ENCODE measurements at regions not wholly inside any gene's neighbourhood (a gene's known extent, or its start where the extent isn't known, plus 50 kb on each side); places are given as distances from the start of the nearest gene placed in this dataset.

GRCh38 chr20:21586682-21587081 is 72.8 kb upstream of the NKX2-2 start:
- Histone ChIP-seq H3K36me3 (ENCODE audit: control insufficient read depth, insufficient read depth, low read length) (no peaks in the 10 kb centered on the region), H3K9me1 (ENCODE audit: insufficient read depth, low read length) (no peaks in the 10 kb centered on the region), H2AFZ (replicated peaks; ENCODE audit: low read length, poor library complexity) (no peak overlapping the region), H4K5ac (ENCODE audit: low read depth, low read length) (no peak overlapping the region), H2BK5ac (ENCODE audit: low read depth, low read length, poor library complexity, severe bottlenecking) (no peak overlapping the region), H3K14ac (replicated peaks; ENCODE audit: low read depth, low read length) (no peak overlapping the region), H3K18ac (ENCODE audit: low read depth, low read length) (no peak overlapping the region), H3K27me3 (ENCODE audit: control insufficient read depth, insufficient read depth, low read length) (no peaks in the 10 kb centered on the region), H2BK20ac (ENCODE audit: low read depth, low read length) (no peak overlapping the region), H3K23ac (ENCODE audit: low read depth, low read length) (no peak overlapping the region), H3K27ac (ENCODE audit: insufficient read depth, low read length) (no peak overlapping the region), H3K9ac (ENCODE audit: low read depth, low read length) (no peak overlapping the region), H3K9me3 (ENCODE audit: control insufficient read depth, insufficient read depth, low read length) (no peaks in the 10 kb centered on the region), H3K4me1 (ENCODE audit: control insufficient read depth, insufficient read depth, low read length) (no peaks in the 10 kb centered on the region), H2BK15ac (ENCODE audit: low read depth, low read length) (no peak overlapping the region), H2BK120ac (ENCODE audit: low read depth, low read length) (no peak overlapping the region), H3K4me2 (ENCODE audit: low read depth, low read length) (no peak overlapping the region), H3K4me3 (ENCODE audit: insufficient read depth, low read depth, low read length) (no peak overlapping the region), H3K79me1 (ENCODE audit: low read depth in 1 of 2, low read length in 2 of 2) (no peaks in the 10 kb centered on the region), H2AK9ac (replicated peaks; ENCODE audit: low read depth, low read length, poor library complexity) (no peak overlapping the region), H2AK5ac (ENCODE audit: low read depth, low read length) (no peak overlapping the region), H3K4ac (ENCODE audit: low read depth, low read length) (no peak overlapping the region), H4K8ac (ENCODE audit: low read depth in 2 of 2, low read length in 2 of 2) (no peak overlapping the region), H4K91ac (ENCODE audit: insufficient read depth, low read depth, low read length) (no peak overlapping the region), H3K56ac (ENCODE audit: extremely low read depth, insufficient read depth, low read length) (no peak overlapping the region), H4K20me1 (ENCODE audit: insufficient read depth, low read length) (no peaks in the 10 kb centered on the region)
- ATAC-seq (ENCODE audit: low read depth) = no peak
- intact Hi-C loops (cut with micrococcal nuclease) (no loop called here), in situ Hi-C loops (cut with MboI; ENCODE audit: low sequenced_read_pairs) (no loop called here), dilution Hi-C loops (cut with HindIII; ENCODE audit: low sequenced_read_pairs, unreplicated experiment) (no loop called here)
- no TSS peak for BruUV-seq (replicated peaks)
- no peak for DNase-seq
- 30% methylated on average over 3 of the region's 4 CpGs; no CpG with 5 or more reads in 1 of the 2 experiments for WGBS, 2 experiments (ENCODE audit: extremely low coverage in 2 of 2, insufficient read length in 1 of 2)
- ChIA-PET CTCF (no interaction called here), POLR2A (ENCODE audit: unreplicated experiment) (no interaction called here)
- no peak for TF ChIP-seq POLR2A (IDR thresholded peaks at IDR 0.05; ENCODE audit: low read depth, low read length)
- TF ChIP-seq CEBPB (IDR thresholded peaks at IDR 0.05; ENCODE audit: low read depth, low read length) = no peak
- TF ChIP-seq MAZ (IDR thresholded peaks at IDR 0.05; ENCODE audit: borderline replicate concordance, low read depth, low read length) = no peak
- no peak for TF ChIP-seq CHD1 (IDR thresholded peaks at IDR 0.05; ENCODE audit: low read depth, low read length)
- TF ChIP-seq RAD21 (IDR thresholded peaks at IDR 0.05; ENCODE audit: low read length) = no peak
- TF ChIP-seq NFE2L2 (IDR thresholded peaks at IDR 0.05; ENCODE audit: low read depth, low read length) = no peak
- TF ChIP-seq MAFK (IDR thresholded peaks at IDR 0.05; ENCODE audit: low read depth, low read length) = no peak
- TF ChIP-seq USF2 (IDR thresholded peaks at IDR 0.05; ENCODE audit: low read depth, low read length) = no peak
- TF ChIP-seq RCOR1 (IDR thresholded peaks at IDR 0.05; ENCODE audit: insufficient replicate concordance, low read length) = no peak
- TF ChIP-seq FOS (IDR thresholded peaks at IDR 0.05; ENCODE audit: low read depth, low read length) = no peak
- TF ChIP-seq MXI1 (IDR thresholded peaks at IDR 0.05; ENCODE audit: borderline replicate concordance, low read depth, low read length) = no peak
- no peak for TF ChIP-seq CTCF (conservative IDR thresholded peaks at IDR 0.05; ENCODE audit: low read depth, low read length)
- TF ChIP-seq ELK1 (IDR thresholded peaks at IDR 0.05; ENCODE audit: borderline replicate concordance, low read depth, low read length) = no peak
- TF ChIP-seq SMC3 (IDR thresholded peaks at IDR 0.05; ENCODE audit: low read depth, low read length) = no peak
- no peak for TF ChIP-seq RFX5 (IDR thresholded peaks at IDR 0.05; ENCODE audit: low read depth, low read length)
- TF ChIP-seq BHLHE40 (IDR thresholded peaks at IDR 0.05; ENCODE audit: low read depth, low read length) = no peak

Measured in IMR-90 (cell line).